GM18520 (cell line): ENCODE measurements at regions not wholly inside any gene's neighbourhood (a gene's known extent, or its start where the extent isn't known, plus 50 kb on each side); places are given as distances from the start of the nearest gene placed in this dataset.

Experiments used
- ATAC-seq: cut with Tn5 transposase; IDR thresholded peaks from one replicate; pipeline ENCODE4 v1.9.1; 2021; ENCODE audit not compliant: unreplicated experiment

- no peak for ATAC-seq
Measured at GRCh38 chr4:20444599-20445337, 193.1 kb downstream of the SLIT2 start.

GRCh38 chr4:20445933-20446723, 194.4 kb downstream of the SLIT2 start:
- no peak for ATAC-seq

- ATAC-seq = no peak
Measured at GRCh38 chr4:20447103-20447502, 195.4 kb downstream of the SLIT2 start.

- no peak for ATAC-seq
Measured at GRCh38 chr4:20451986-20452385, 200.3 kb downstream of the SLIT2 start.

GRCh38 chr4:20454515-20454914, 202.8 kb downstream of the SLIT2 start:
- no peak for ATAC-seq

- no peak for ATAC-seq
Measured at GRCh38 chr4:20456407-20456806, 204.7 kb downstream of the SLIT2 start.

GRCh38 chr4:20462426-20463175, 210.9 kb downstream of the SLIT2 start:
- ATAC-seq = no peak

- ATAC-seq = no peak
Measured at GRCh38 chr4:20463176-20463430, 211.4 kb downstream of the SLIT2 start.

- ATAC-seq = no peak
Measured at GRCh38 chr4:20464381-20464780, 212.7 kb downstream of the SLIT2 start.

GRCh38 chr4:20474119-20474518, 222.4 kb downstream of the SLIT2 start:
- ATAC-seq = no peak

- no peak for ATAC-seq
Measured at GRCh38 chr4:20478412-20478811, 221.8 kb upstream of the PACRGL start.

GRCh38 chr4:20480165-20480947, 219.9 kb upstream of the PACRGL start:
- ATAC-seq = no peak

- no peak for ATAC-seq
Measured at GRCh38 chr4:20483416-20483815, 216.8 kb upstream of the PACRGL start.

GRCh38 chr4:20486433-20486832, 213.8 kb upstream of the PACRGL start:
- ATAC-seq = no peak

- ATAC-seq = no peak
Measured at GRCh38 chr4:20487446-20487845, 212.8 kb upstream of the PACRGL start.

- ATAC-seq = no peak
Measured at GRCh38 chr4:20487852-20488251, 212.4 kb upstream of the PACRGL start.

- ATAC-seq = no peak
Measured at GRCh38 chr4:20490734-20491133, 209.5 kb upstream of the PACRGL start.

- no peak for ATAC-seq
Measured at GRCh38 chr4:20493761-20494353, 206.4 kb upstream of the PACRGL start.

GRCh38 chr4:20496068-20496467, 204.2 kb upstream of the PACRGL start:
- no peak for ATAC-seq

- no peak for ATAC-seq
Measured at GRCh38 chr4:20504146-20504545, 196.1 kb upstream of the PACRGL start.

- ATAC-seq = no peak
Measured at GRCh38 chr4:20505927-20506326, 194.3 kb upstream of the PACRGL start.
